ENCODE measurements at regions not wholly inside any gene's neighbourhood (a gene's known extent, or its start where the extent isn't known, plus 50 kb on each side); places are given as distances from the start of the nearest gene placed in this dataset.

DNA sequence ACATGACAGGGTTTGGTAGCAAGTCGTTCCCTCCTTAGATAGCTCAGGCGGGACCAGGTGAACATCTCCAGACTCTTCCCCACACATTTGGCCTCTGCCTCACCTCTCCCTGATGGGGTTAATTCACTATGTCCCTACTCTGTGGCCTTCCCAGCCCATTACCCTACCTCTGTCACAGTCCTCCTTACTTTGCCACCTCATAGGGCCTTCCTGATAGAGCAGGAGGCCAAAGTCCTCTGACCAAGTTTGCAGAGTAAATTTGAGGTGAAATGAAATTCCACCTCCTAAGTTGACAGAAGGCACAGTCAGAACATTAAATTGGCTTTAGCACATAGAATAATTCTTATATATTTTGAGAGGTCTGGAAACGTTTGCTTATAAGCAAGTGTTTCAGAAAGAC, 53.1 kb upstream of the ARMC2 start:
- Histone ChIP-seq H3K9ac (ENCODE audit: low read depth in 1 of 2, low read length in 2 of 2) (no peak overlapping the region), H3K4me3 (ENCODE audit: low read depth in 1 of 2, low read length in 2 of 2) (no peak overlapping the region), H3K36me3 (ENCODE audit: control insufficient read depth in 1 of 2, insufficient read depth in 2 of 2, low read length in 2 of 2) (no peaks in the 10 kb centered on the region), H3K9me3 (ENCODE audit: control insufficient read depth in 1 of 2, low read length in 2 of 2) (no peaks in the 10 kb centered on the region), H3K4me1 (ENCODE audit: control insufficient read depth in 1 of 2, insufficient read depth in 2 of 2, low read length in 2 of 2) (peaks cover 6 to 26% of the 10 kb centered on the region in 2 donors), H3K27ac (ENCODE audit: low read depth, low read length) (no peak overlapping the region), H3K27me3 (ENCODE audit: control insufficient read depth in 1 of 2, insufficient read depth in 2 of 2, low read length in 2 of 2) (no peaks in the 10 kb centered on the region)

DNA sequence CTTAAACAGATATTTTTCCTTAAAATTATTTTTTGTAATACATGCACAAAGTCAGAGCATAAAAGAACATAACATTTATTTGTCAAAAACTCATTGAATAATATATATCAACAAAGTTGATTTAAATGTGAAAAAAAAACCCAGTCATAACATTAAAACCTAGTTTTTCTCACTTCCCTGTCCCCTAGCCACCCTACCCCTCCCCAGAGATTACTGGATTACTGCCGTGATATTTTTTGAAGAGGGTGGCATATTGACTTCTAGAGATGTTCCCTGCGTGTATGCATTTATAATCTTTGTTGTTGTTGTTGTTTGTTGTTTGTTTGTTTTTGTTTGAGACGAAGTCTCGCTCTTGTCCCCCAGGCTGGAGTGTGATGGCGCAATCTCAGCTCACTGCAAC, 52.4 kb upstream of the ARMC2 start:
- Histone ChIP-seq H3K27me3 (ENCODE audit: control insufficient read depth in 1 of 2, insufficient read depth in 2 of 2, low read length in 2 of 2) (no peaks in the 10 kb centered on the region), H3K9me3 (ENCODE audit: control insufficient read depth in 1 of 2, low read length in 2 of 2) (no peaks in the 10 kb centered on the region), H3K4me3 (ENCODE audit: low read depth in 1 of 2, low read length in 2 of 2) (no peak overlapping the region), H3K27ac (ENCODE audit: low read depth, low read length) (no peak overlapping the region), H3K36me3 (ENCODE audit: control insufficient read depth in 1 of 2, insufficient read depth in 2 of 2, low read length in 2 of 2) (no peaks in the 10 kb centered on the region), H3K4me1 (ENCODE audit: control insufficient read depth in 1 of 2, insufficient read depth in 2 of 2, low read length in 2 of 2) (peaks cover 6 to 26% of the 10 kb centered on the region in 2 donors), H3K9ac (ENCODE audit: low read depth in 1 of 2, low read length in 2 of 2) (no peak overlapping the region)

DNA sequence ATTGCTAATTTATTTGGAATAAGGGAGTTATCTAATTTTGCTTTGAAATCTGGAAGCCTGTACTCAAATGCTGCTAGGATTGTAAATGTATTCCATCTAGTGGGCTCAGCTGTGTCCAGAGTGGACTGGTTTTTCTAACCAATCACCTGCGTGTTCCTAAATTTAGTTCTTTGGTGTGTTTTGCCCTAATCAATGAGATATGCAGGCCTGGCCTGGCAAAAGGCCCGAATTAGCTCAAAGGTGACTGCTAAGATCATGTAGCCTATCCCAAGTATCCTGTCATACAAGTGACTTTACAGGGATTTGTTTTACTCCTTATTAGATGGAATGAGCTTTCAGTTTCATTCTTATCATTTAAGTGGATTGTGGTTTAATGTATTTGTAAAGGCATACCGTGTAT, 51.3 kb upstream of the ARMC2 start:
- peaks cover 13 to 29% of the 10 kb centered on the region in 2 donors for H3K4me1 ChIP-seq (ENCODE audit: control insufficient read depth in 1 of 2, insufficient read depth in 2 of 2, low read length in 2 of 2)
- H3K36me3 ChIP-seq (ENCODE audit: control insufficient read depth in 1 of 2, insufficient read depth in 2 of 2, low read length in 2 of 2), result no peaks in the 10 kb centered on the region
- H3K27me3 ChIP-seq (ENCODE audit: control insufficient read depth in 1 of 2, insufficient read depth in 2 of 2, low read length in 2 of 2), result no peaks in the 10 kb centered on the region
- H3K27ac ChIP-seq (ENCODE audit: low read depth, low read length), result no peak overlapping the region
- no peaks in the 10 kb centered on the region for H3K9me3 ChIP-seq (ENCODE audit: control insufficient read depth in 1 of 2, low read length in 2 of 2)
- no peak overlapping the region for H3K9ac ChIP-seq (ENCODE audit: low read depth in 1 of 2, low read length in 2 of 2)
- no peak overlapping the region for H3K4me3 ChIP-seq (ENCODE audit: low read depth in 1 of 2, low read length in 2 of 2)

DNA sequence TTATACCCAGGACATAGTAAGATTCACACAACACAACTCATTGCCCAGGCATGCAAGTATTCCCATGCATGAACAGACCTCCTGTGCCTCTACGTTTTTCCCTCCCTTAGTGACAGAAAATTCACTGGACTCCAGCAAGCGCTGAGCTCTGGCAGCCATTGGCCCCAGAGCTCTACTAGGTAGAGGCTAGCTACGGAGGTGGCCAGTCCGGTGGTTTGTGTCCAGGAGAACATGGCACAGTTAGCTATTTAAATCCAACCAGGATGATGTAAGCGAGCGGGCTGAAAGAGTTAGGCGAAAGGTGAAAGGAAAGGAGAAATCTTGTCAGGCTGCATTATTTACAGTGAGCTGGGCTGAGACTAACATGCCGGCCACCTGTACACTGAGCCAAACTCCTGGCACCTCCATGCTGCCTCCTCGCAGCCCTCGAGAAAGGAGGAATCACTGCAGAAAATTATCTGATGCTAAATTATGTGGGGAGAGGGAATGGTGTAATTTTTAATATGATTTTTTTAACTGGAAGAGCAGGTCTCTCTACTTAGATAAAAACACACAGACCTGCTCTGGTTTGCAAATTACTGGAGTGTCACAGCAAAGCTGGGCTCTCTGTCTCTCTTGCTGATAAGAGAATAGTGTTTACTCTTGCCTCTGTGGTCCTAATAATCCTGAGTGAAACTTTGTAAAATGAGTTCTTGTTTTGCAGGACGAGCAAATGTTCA, 50.1 kb upstream of the ARMC2 start:
- Histone ChIP-seq H3K27me3 (ENCODE audit: control insufficient read depth in 1 of 2, insufficient read depth in 2 of 2, low read length in 2 of 2) (no peaks in the 10 kb centered on the region), H3K9ac (ENCODE audit: low read depth in 1 of 2, low read length in 2 of 2) (no peak overlapping the region), H3K9me3 (ENCODE audit: control insufficient read depth in 1 of 2, low read length in 2 of 2) (no peaks in the 10 kb centered on the region), H3K27ac (ENCODE audit: low read depth, low read length) (no peak overlapping the region), H3K4me3 (ENCODE audit: low read depth in 1 of 2, low read length in 2 of 2) (no peak overlapping the region), H3K36me3 (ENCODE audit: control insufficient read depth in 1 of 2, insufficient read depth in 2 of 2, low read length in 2 of 2) (no peaks in the 10 kb centered on the region), H3K4me1 (ENCODE audit: control insufficient read depth in 1 of 2, insufficient read depth in 2 of 2, low read length in 2 of 2) (peaks cover 13 to 30% of the 10 kb centered on the region in 2 donors)

All from duodenal mucosa (tissue), 2 donors.